PC-9 (cell line): ENCODE measurements at regions not wholly inside any gene's neighbourhood (a gene's known extent, or its start where the extent isn't known, plus 50 kb on each side); places are given as distances from the start of the nearest gene placed in this dataset.

Experiments
- BruUV-seq: library from RNA; stranded (reverse); fragments of 400-500 nt; replicated peaks from 2 replicates; lab custom pipeline; 2021; lab: Mats Ljungman, UMichigan
- CTCF ChIA-PET: fragments of 300-600 bp; sonication (Branson Sonifier 250); formaldehyde crosslinking; loops from one replicate; lab custom pipeline; 2022; ENCODE audit warnings: antibody characterized with exemption; lab: Charles Lee
- POLR2A ChIA-PET: fragments of 300-600 bp; sonication (Branson Sonifier 250); formaldehyde crosslinking; loops from one replicate; lab custom pipeline; 2022; ENCODE audit warnings: antibody characterized with exemption; ENCODE audit not compliant: unreplicated experiment; lab: Charles Lee
- DNase-seq, 2 experiments: peaks; one replicate each; pipeline versions ENCODE4 v3.0.0 to v3.0.0-alpha.2; 2015 to 2022; ENCODE audit warnings: mixed read lengths in 1 of 2
- H2AFZ ChIP-seq: fragments of 200-600 bp; sonication (generic); 2 replicates; pipeline ENCODE4 v1.8.1; 2017; ENCODE audit warnings: antibody characterized with exemption
- H3F3A ChIP-seq: fragments of 200-600 bp; sonication (generic); 2 replicates; pipeline ENCODE4 v1.8.1; 2017; ENCODE audit warnings: antibody characterized with exemption, mild to moderate bottlenecking, low read depth; ENCODE audit not compliant: insufficient read depth
- H3K27ac ChIP-seq: fragments of 200-600 bp; sonication (generic); 2 replicates; pipeline ENCODE4 v1.6.1; 2016; ENCODE audit warnings: mixed run types
- H3K27me3 ChIP-seq: fragments of 200-600 bp; sonication (generic); 2 replicates; pipeline ENCODE4 v1.6.1; 2016; ENCODE audit warnings: low read depth, mixed run types; ENCODE audit not compliant: insufficient read depth
- H3K36me3 ChIP-seq: fragments of 200-600 bp; sonication (generic); 2 replicates; pipeline ENCODE4 v1.6.1; 2016; ENCODE audit warnings: low read depth, mixed run types
- H3K4me1 ChIP-seq: fragments of 200-600 bp; sonication (generic); replicated peaks from 2 replicates; pipeline ENCODE4 v1.6.1; 2016; ENCODE audit warnings: mixed run types; ENCODE audit not compliant: insufficient read depth
- H3K4me2 ChIP-seq: fragments of 200-600 bp; sonication (generic); 2 replicates; pipeline ENCODE4 v1.6.1; 2017; ENCODE audit warnings: mixed run types
- H3K4me3 ChIP-seq: fragments of 200-600 bp; sonication (generic); 2 replicates; pipeline ENCODE4 v1.6.1; 2016; ENCODE audit warnings: mixed run types
- H3K79me2 ChIP-seq: fragments of 200-600 bp; sonication (generic); 2 replicates; pipeline ENCODE4 v1.6.1; 2017; ENCODE audit warnings: low read depth, mixed run types
- H3K9me2 ChIP-seq: fragments of 200-600 bp; sonication (generic); 2 replicates; pipeline ENCODE4 v1.8.1; 2017; ENCODE audit warnings: mild to moderate bottlenecking; ENCODE audit not compliant: insufficient read depth
- H3K9me3 ChIP-seq: fragments of 200-600 bp; sonication (generic); 2 replicates; pipeline ENCODE4 v1.8.1; 2016; ENCODE audit warnings: low read depth; ENCODE audit not compliant: insufficient read depth
- H4K20me1 ChIP-seq: fragments of 200-600 bp; sonication (generic); 2 replicates; pipeline ENCODE4 v1.8.1; 2017; ENCODE audit not compliant: insufficient read depth
- EZH2 ChIP-seq: fragments of 200-600 bp; sonication (generic); IDR thresholded peaks from 2 replicates; pipeline ENCODE4 v1.8.0; 2017; ENCODE audit warnings: antibody characterized with exemption, low read depth
- intact Hi-C: fragments of 100-400 bp; cut with micrococcal nuclease; formaldehyde crosslinking; loops from one replicate; pipeline ENCODE4 v1.10.0; 2022; ENCODE audit not compliant: unreplicated experiment
- TF ChIP-seq, protein P1 (sequence below): fragments of 200-600 bp; sonication (generic); conservative IDR thresholded peaks from 2 replicates; pipeline ENCODE4 v1.6.1; 2017; ENCODE audit warnings: mixed run types, antibody characterized with exemption, mild to moderate bottlenecking, moderate library complexity

- DNase-seq = no peak
- Histone ChIP-seq H3F3A (no peaks in the 10 kb centered on the region), H3K27ac (no peak overlapping the region), H4K20me1 (no peaks in the 10 kb centered on the region), H2AFZ (no peak overlapping the region), H3K79me2 (no peaks in the 10 kb centered on the region), H3K27me3 (peaks cover 52% of the 10 kb centered on the region), H3K36me3 (no peaks in the 10 kb centered on the region), H3K9me2 (no peaks in the 10 kb centered on the region), H3K4me3 (no peak overlapping the region), H3K4me1 (no peaks in the 10 kb centered on the region), H3K4me2 (no peak overlapping the region), H3K9me3 (no peaks in the 10 kb centered on the region)
- CTCF ChIA-PET = no interaction called here
- intact Hi-C loops = no loop called here
- BruUV-seq = no TSS peak
- no peak for TF ChIP-seq EZH2
- TF ChIP-seq, protein P1, sequence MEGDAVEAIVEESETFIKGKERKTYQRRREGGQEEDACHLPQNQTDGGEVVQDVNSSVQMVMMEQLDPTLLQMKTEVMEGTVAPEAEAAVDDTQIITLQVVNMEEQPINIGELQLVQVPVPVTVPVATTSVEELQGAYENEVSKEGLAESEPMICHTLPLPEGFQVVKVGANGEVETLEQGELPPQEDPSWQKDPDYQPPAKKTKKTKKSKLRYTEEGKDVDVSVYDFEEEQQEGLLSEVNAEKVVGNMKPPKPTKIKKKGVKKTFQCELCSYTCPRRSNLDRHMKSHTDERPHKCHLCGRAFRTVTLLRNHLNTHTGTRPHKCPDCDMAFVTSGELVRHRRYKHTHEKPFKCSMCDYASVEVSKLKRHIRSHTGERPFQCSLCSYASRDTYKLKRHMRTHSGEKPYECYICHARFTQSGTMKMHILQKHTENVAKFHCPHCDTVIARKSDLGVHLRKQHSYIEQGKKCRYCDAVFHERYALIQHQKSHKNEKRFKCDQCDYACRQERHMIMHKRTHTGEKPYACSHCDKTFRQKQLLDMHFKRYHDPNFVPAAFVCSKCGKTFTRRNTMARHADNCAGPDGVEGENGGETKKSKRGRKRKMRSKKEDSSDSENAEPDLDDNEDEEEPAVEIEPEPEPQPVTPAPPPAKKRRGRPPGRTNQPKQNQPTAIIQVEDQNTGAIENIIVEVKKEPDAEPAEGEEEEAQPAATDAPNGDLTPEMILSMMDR = no peak
- POLR2A ChIA-PET = no interaction called here
Observed at GRCh38 chr18:78021196-78021595, 771.5 kb downstream of the GALR1 start.

- Histone ChIP-seq H3K27me3 (peaks cover 29% of the 10 kb centered on the region), H3K4me1 (no peaks in the 10 kb centered on the region), H4K20me1 (no peaks in the 10 kb centered on the region), H3K9me3 (no peaks in the 10 kb centered on the region), H2AFZ (no peak overlapping the region), H3F3A (no peaks in the 10 kb centered on the region), H3K36me3 (no peaks in the 10 kb centered on the region), H3K9me2 (no peaks in the 10 kb centered on the region), H3K79me2 (no peaks in the 10 kb centered on the region), H3K4me3 (no peak overlapping the region), H3K4me2 (no peak overlapping the region), H3K27ac (no peak overlapping the region)
- TF ChIP-seq, protein P1 = no peak
- TF ChIP-seq EZH2 = no peak
- CTCF ChIA-PET = no interaction called here
- POLR2A ChIA-PET = no interaction called here
- BruUV-seq = no TSS peak
- DNase-seq = no peak
- intact Hi-C loops = no loop called here
Observed at GRCh38 chr18:78031589-78031988, 781.9 kb downstream of the GALR1 start.

DNA sequence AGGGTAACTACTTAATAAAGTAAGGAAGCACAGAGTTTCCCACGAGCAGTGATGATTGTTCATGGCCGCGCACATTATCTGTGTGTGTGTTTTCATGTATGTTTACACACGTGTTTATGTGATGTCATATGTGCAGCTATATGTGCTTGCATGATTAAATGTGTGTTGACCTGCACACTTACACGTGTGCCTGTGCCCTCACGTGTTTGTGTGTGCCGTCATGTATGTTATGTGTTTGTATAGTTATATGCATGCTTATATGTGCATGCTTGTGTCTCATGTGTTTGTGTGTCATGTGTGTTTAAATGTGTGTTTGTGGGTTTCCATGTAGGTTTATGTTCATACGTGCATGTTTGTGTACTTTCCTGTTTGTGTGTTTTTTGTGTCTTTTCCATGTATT, 782.3 kb downstream of the GALR1 start:
- Histone ChIP-seq H3K27ac (no peak overlapping the region), H3K79me2 (no peaks in the 10 kb centered on the region), H3K9me3 (no peaks in the 10 kb centered on the region), H3K4me1 (no peaks in the 10 kb centered on the region), H3K36me3 (no peaks in the 10 kb centered on the region), H4K20me1 (0 out of 2 replicates have a peak, but pooled peaks cover 1% of the 10 kb centered on the region), H3K4me2 (no peak overlapping the region), H2AFZ (no peak overlapping the region), H3K4me3 (no peak overlapping the region), H3K27me3 (peaks cover 29% of the 10 kb centered on the region), H3F3A (no peaks in the 10 kb centered on the region), H3K9me2 (no peaks in the 10 kb centered on the region)
- ChIA-PET POLR2A (no interaction called here), CTCF (no interaction called here)
- no peak for TF ChIP-seq EZH2
- TF ChIP-seq, protein P1 = no peak
- intact Hi-C loops = no loop called here
- no TSS peak for BruUV-seq
- no peak for DNase-seq
